Fibroblast of pulmonary artery (primary cell): ENCODE measurements at regions not wholly inside any gene's neighbourhood (a gene's known extent, or its start where the extent isn't known, plus 50 kb on each side); places are given as distances from the start of the nearest gene placed in this dataset.

Source experiments
- DNase-seq: peaks from one replicate; pipeline ENCODE4 v3.0.0-alpha.2; 2010; ENCODE audit warnings: low read depth
- H3K4me3 ChIP-seq: replicated peaks from 2 replicates; pipeline ENCODE4 v1.5.1; 2011; ENCODE audit warnings: low read depth, mild to moderate bottlenecking, control low read depth, low read length, moderate library complexity
- TF ChIP-seq, protein P1 (sequence below): IDR thresholded peaks from 2 replicates; pipeline ENCODE4 v1.5.1; 2011; ENCODE audit warnings: mild to moderate bottlenecking, control low read depth, low read length, inconsistent platforms; ENCODE audit errors: missing control alignments

- no peak overlapping the region for H3K4me3 ChIP-seq
- DNase-seq, result peak; percentile 28
- TF ChIP-seq, protein P1, sequence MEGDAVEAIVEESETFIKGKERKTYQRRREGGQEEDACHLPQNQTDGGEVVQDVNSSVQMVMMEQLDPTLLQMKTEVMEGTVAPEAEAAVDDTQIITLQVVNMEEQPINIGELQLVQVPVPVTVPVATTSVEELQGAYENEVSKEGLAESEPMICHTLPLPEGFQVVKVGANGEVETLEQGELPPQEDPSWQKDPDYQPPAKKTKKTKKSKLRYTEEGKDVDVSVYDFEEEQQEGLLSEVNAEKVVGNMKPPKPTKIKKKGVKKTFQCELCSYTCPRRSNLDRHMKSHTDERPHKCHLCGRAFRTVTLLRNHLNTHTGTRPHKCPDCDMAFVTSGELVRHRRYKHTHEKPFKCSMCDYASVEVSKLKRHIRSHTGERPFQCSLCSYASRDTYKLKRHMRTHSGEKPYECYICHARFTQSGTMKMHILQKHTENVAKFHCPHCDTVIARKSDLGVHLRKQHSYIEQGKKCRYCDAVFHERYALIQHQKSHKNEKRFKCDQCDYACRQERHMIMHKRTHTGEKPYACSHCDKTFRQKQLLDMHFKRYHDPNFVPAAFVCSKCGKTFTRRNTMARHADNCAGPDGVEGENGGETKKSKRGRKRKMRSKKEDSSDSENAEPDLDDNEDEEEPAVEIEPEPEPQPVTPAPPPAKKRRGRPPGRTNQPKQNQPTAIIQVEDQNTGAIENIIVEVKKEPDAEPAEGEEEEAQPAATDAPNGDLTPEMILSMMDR, result no peak
Observed at GRCh38 chr7:19623676-19624075, 85.2 kb downstream of the POLR1F start.

DNA sequence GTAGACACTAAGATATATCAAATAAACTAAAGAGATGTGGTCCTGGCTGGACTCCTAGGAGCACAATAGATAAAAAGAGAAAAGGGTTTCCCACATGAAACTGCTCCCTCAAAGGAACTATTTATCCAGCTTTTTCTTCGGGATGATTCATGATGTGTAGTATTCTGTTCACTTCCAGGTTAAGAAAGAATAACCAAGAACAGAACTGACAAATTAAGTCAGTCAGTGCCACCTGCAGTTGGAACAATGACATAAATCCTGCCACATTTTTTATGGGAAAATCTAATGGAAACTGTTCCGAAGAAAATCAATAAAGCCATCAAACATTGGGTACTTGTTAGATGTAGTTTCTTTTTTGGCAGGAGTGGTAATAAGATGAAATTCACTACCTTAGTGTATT lies 87.1 kb downstream of the POLR1F start:
- TF ChIP-seq, protein P1, result no peak
- peak; percentile 10 for DNase-seq
- no peak overlapping the region for H3K4me3 ChIP-seq

GRCh38 chr7:19620470-19620869 lies 88.4 kb downstream of the POLR1F start:
- TF ChIP-seq, protein P1, result no peak
- H3K4me3 ChIP-seq, result no peak overlapping the region
- peak; percentile 18 for DNase-seq

GRCh38 chr7:19619122-19619521 lies 89.7 kb downstream of the POLR1F start:
- DNase-seq, result no peak
- TF ChIP-seq, protein P1, result no peak

GRCh38 chr7:19617901-19618300 lies 90.9 kb downstream of the POLR1F start:
- no peak overlapping the region for H3K4me3 ChIP-seq
- TF ChIP-seq, protein P1, result no peak
- no peak for DNase-seq

More at GRCh38 chr7:19619122-19619521, 89.7 kb downstream of the POLR1F start:
- no peak overlapping the region for H3K4me3 ChIP-seq

- DNase-seq, result no peak
- TF ChIP-seq, protein P1, result no peak
- H3K4me3 ChIP-seq, result no peak overlapping the region
Observed at GRCh38 chr7:19610194-19610943, 98.5 kb downstream of the POLR1F start.

DNA sequence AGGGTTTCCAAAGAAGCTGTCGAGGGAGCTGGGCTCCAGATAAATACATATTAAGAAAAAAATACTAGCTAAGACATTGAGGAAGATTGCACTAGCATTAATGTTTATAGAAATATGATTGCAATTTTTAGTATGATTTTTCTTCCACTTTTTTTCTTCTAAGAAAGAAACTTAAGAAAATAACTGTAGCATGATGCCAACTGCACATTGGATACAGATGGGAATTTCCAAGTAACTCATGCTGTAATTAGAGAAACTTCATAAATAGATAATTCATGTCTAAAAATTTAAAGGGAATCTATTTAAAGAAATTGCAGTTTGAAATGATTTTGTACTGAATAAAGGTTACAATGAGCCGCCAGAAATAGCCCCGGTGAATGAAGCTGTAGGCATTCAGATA lies 119.4 kb downstream of the POLR1F start:
- TF ChIP-seq, protein P1, result no peak
- no peak overlapping the region for H3K4me3 ChIP-seq
- DNase-seq, result no peak
